ENCODE measurements at regions not wholly inside any gene's neighbourhood (a gene's known extent, or its start where the extent isn't known, plus 50 kb on each side); places are given as distances from the start of the nearest gene placed in this dataset.
"Not testable (repeated sequence)": the region's sequence is repeated elsewhere in the genome, so short reads cannot be mapped to it uniquely, and the experiment has no call there.

GRCh38 chr17:30696234-30696633 is 128.3 kb downstream of the CRLF3 start:
- POLR2A ChIA-PET, result no interaction called here
- no peak for TF ChIP-seq NFRKB (IDR thresholded peaks at IDR 0.05)
- TF ChIP-seq HDGF (IDR thresholded peaks at IDR 0.05; ENCODE audit: borderline replicate concordance), result no peak
- no peak for TF ChIP-seq ARNT (IDR thresholded peaks at IDR 0.05)
- TF ChIP-seq TARDBP (IDR thresholded peaks at IDR 0.05), result no peak
- TF ChIP-seq FOXK2 (IDR thresholded peaks at IDR 0.05), result no peak
- TF ChIP-seq L3MBTL2 (conservative IDR thresholded peaks at IDR 0.05), result no peak
- no peak for TF ChIP-seq CTBP1 (IDR thresholded peaks at IDR 0.05; ENCODE audit: borderline replicate concordance)
- DNase-seq (ENCODE audit: extremely low spot score), result no peak
- CTCF ChIA-PET, result interaction anchor here (0.6 kb wide), 1 partner anchor 135 kb away, joined by 3 read pairs; no protein-coding TSS in a partner anchor

DNA sequence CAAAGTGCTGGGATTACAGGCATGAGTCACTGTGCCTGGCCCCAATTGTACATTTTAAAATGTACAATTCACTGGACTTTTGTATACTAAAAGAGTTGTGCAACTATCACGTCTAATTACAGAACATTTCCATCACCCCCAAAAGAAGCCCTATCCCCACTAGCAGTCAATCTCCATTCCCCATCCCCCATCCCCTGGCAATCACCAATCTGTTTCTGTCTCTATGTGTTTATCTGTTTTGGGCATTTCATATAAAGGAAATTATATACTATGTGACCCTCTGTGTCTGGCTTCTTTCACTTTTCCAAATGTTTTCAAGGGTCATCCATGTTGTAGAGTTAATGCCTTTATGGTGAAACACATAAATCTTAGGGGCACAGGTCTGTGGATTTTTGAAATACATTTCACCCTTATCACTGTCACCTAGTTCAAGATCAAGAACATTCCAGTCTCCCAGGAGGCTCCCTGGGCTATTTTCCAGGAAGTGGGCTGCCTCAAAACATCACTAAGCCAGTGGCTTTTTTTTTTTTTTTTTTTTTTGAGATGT is 129.2 kb downstream of the CRLF3 start:
- DNase-seq (ENCODE audit: extremely low spot score); CTCF ChIA-PET; POLR2A ChIA-PET: not testable (repeated sequence)

DNA sequence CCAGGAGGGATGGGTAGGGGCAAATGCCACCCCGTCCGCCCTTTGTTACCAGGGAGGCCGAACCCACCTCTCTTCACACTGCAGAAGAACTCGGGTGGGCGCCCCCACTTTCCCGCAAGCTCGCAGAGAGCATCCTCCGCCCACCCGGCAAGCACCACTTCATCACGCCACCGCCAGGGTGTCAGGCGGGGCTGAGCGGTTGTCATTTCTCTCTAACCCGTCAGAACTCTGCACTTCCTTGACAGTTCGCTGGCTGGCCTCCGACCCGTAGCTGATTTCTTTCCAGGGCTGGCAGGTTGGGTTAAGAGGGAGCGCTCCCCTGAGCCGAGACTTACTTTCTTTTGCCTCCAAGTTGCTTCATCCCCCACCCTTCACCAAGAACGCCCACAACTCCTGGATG is 130.7 kb downstream of the CRLF3 start:
- CTCF ChIA-PET, result interaction anchor here (0.5 kb wide), 1 partner anchor 136 kb away, joined by 3 read pairs; no protein-coding TSS in a partner anchor
- DNase-seq (ENCODE audit: extremely low spot score); POLR2A ChIA-PET: not testable (repeated sequence)

GRCh38 chr17:30689266-30690000 is 135.1 kb downstream of the CRLF3 start:
- POLR2A ChIA-PET, result not testable (repeated sequence)

DNA sequence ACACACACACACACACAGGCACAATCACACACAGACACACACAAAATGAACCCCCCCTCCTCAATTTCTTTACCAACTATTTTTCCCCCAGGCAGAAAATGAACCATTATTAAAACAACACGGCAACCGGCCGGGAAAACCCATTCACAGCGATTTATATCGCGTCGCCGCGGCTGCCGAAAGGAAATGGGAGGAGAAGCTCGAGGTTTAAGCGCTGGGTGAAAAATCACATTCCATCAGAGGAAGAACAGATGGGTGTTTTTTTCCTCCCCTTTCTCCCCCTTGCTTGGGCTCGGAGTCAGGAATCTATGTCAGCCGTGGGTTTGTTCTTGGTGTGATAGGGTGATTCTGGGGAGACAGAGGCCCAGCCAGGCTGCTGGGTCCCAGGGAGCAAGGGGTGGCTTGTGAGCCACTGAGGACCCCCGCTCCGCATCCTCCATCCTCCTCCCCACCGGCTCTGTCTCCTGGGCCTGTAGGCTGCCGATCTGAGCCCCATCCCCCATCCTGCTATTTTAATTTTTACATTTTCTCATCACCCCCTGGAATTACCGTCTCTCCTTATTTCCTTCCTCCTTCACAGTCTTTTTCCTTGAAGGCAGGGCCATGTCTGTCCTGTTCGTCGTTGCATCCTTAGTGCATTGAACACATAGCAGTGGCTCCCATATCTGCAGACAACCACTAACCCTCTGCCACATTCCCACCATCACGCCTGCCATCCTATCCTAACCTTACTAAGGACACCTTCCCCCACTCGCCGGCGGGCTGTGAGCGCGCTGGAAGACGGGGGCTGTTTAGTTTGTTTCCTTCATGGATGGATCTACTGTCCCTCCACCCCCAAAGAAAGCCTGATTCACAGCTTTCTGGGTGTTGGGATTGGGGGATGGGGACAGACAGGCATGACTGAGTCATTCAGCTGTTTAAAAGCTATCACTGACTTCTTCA is 137.7 kb downstream of the CRLF3 start:
- CTCF ChIA-PET; DNase-seq (ENCODE audit: extremely low spot score): not testable (repeated sequence)
- POLR2A ChIA-PET, result interaction anchor here (0.6 kb wide), 1 partner anchor 1267 kb away, joined by 3 read pairs; no protein-coding TSS in a partner anchor

More at GRCh38 chr17:30689266-30690000, 135.1 kb downstream of the CRLF3 start:
- DNase-seq (ENCODE audit: extremely low spot score); CTCF ChIA-PET: not testable (repeated sequence)

GRCh38 chr17:30682280-30682679 is 142.2 kb downstream of the CRLF3 start:
- POLR2A ChIA-PET; CTCF ChIA-PET; DNase-seq (ENCODE audit: extremely low spot score): not testable (repeated sequence)

- DNase-seq (ENCODE audit: extremely low spot score); POLR2A ChIA-PET: not testable (repeated sequence)
- CTCF ChIA-PET, result interaction anchor here (0.7 kb wide), 1 partner anchor 91 kb away, joined by 4 read pairs; no protein-coding TSS in a partner anchor
Measured at GRCh38 chr17:30680681-30681080, 143.8 kb downstream of the CRLF3 start.

DNA sequence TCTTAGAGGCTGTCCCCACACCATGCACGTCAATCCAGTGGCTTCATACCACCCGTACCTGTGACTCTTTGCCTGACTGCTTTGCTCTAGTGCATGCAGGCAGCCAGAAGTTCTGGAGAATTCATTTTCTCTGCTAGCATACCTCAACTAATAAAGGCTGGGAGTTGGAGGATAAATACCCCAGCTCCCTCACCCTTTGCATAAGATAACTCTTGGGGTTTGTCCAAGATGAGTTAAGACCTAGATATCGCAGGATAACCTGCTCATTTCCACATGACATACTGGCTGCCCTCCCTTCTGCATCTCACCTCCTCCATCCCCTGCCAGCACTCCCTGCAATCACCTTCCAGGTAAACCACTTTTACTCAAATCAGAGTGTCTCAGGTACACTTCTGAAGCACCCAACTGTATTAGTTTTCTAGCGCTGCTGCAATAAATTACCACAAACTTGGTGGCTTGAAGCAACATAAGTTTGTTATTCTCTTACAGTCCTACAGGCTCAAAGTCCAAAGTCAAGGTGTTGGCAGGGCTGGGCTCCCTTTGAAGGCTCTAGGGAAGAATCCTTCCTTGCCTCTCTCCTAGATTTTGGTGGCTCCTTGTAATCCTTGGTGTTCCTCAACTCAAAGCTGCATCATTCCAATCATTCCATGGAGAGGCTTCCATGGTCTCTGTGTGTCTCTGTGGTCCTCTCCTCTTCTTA is 146.8 kb downstream of the CRLF3 start:
- ChIA-PET CTCF (no interaction called here), POLR2A (no interaction called here)
- TF ChIP-seq LEF1 (IDR thresholded peaks at IDR 0.05; ENCODE audit: borderline replicate concordance) (no peak), ELF4 (IDR thresholded peaks at IDR 0.05) (no peak), TARDBP (IDR thresholded peaks at IDR 0.05) (no peak), HDGF (IDR thresholded peaks at IDR 0.05; ENCODE audit: borderline replicate concordance) (no peak), ARNT (IDR thresholded peaks at IDR 0.05) (no peak), PKNOX1 (IDR thresholded peaks at IDR 0.05) (no peak), NFRKB (IDR thresholded peaks at IDR 0.05) (no peak), BHLHE40 (IDR thresholded peaks at IDR 0.05; ENCODE audit: borderline replicate concordance) (no peak), FOXM1 (IDR thresholded peaks at IDR 0.05; ENCODE audit: borderline replicate concordance) (no peak), SP1 (IDR thresholded peaks at IDR 0.05) (no peak)
- no peak for DNase-seq (ENCODE audit: extremely low spot score)

GRCh38 chr17:30675777-30676492 is 148.6 kb downstream of the CRLF3 start:
- CTCF ChIA-PET; POLR2A ChIA-PET; DNase-seq (ENCODE audit: extremely low spot score): not testable (repeated sequence)

- DNase-seq (ENCODE audit: extremely low spot score); POLR2A ChIA-PET: not testable (repeated sequence)
Measured at GRCh38 chr17:30669217-30669649, 155.3 kb downstream of the CRLF3 start.

DNA sequence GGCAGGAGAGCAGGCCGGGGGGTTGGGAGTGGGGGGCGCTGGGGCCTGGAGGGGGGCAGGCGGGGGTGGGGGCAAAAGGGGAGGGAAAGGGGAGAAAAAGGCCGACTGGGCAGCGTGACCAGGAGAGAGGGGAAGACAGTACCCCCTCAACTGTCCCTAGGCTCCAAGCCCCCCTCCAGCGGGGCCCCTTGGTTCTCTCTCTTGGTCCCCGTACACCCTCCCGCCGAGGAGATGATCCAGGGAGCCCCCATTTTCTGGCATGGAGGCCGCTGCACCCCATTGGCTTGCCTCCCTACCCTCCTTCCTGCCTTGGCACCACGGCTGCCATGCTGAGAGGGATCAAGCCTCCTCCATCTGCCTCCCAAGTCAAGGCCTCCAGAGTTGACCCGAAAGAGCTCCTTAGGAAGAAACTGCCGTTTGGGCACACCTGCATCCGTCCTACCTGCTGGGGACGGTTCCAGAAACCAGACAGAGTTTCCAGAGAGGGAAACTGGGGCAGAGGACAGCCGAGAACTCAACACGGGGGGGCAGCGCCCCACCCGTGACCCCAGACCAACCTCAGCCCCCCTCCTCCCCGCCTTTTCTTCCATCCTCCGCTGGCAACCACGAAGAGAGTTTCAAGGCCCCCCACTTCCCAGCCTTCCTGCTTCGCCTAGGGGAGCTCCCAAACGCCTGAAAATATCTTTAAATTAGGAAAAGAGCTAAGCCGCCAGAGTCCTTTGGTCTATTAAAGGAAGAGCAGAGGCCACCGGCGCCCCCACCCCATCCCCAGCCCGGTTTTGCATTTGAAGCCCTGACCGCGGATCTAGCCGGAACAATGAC is 155.9 kb downstream of the CRLF3 start:
- DNase-seq (ENCODE audit: extremely low spot score); POLR2A ChIA-PET; CTCF ChIA-PET: not testable (repeated sequence)

More at GRCh38 chr17:30669217-30669649, 155.3 kb downstream of the CRLF3 start:
- CTCF ChIA-PET, result not testable (repeated sequence)
